Loucy (cell line): ENCODE measurements at regions not wholly inside any gene's neighbourhood (a gene's known extent, or its start where the extent isn't known, plus 50 kb on each side); places are given as distances from the start of the nearest gene placed in this dataset.

Experiments
- CTCF ChIP-seq: fragments of 200-600 bp; sonication (generic); conservative IDR thresholded peaks from 2 replicates; pipeline ENCODE4 v1.5.1; 2014; ENCODE audit warnings: mild to moderate bottlenecking, antibody characterized with exemption, low read length
- EZH2phosphoT487 ChIP-seq: fragments of 200-600 bp; IDR thresholded peaks from 2 replicates; pipeline ENCODE4 v1.6.1; 2018; ENCODE audit warnings: antibody characterized with exemption, mild to moderate bottlenecking, moderate library complexity, borderline replicate concordance

- TF ChIP-seq CTCF (peak; percentile 87), EZH2phosphoT487 (no peak)
These were observed 52.7 kb upstream of the CD34 start for GRCh38 chr1:207963427-207964194.
